ENCODE measurements at regions not wholly inside any gene's neighbourhood (a gene's known extent, or its start where the extent isn't known, plus 50 kb on each side); places are given as distances from the start of the nearest gene placed in this dataset.

- no peak for DNase-seq
- 100% methylated on average over 2 of the region's 3 CpGs for WGBS (ENCODE audit: insufficient coverage)
These were observed 128.6 kb upstream of the KCTD7 start for GRCh38 chr7:66500087-66500486.

GRCh38 chr7:66502230-66503035 lies 126.2 kb upstream of the KCTD7 start:
- peak in 1 of 3 donors; percentile 23 for DNase-seq
- CTCF ChIA-PET, result no interaction called here
- no peaks in the 10 kb centered on the region for H3K36me3 ChIP-seq (ENCODE audit: control insufficient read depth in 4 of 4, insufficient read depth in 4 of 4, low read length in 3 of 4)
- H3K4me3 ChIP-seq (ENCODE audit: control insufficient read depth in 1 of 7, extremely low read depth in 1 of 7, insufficient read depth in 4 of 7, low read depth in 2 of 7, low read length in 6 of 7), result no peak overlapping the region
- POLR2A ChIA-PET, result no interaction called here
- H3K4me1 ChIP-seq (ENCODE audit: control extremely low read depth in 1 of 4, control insufficient read depth in 4 of 4, insufficient read depth in 4 of 4, low read length in 3 of 4), result peaks cover 0 to 10% (median 8%) of the 10 kb centered on the region in 4 experiments
- peaks cover under 1 to 23% (median 7%) of the 10 kb centered on the region in 5 experiments for H3K27me3 ChIP-seq (replicated peaks in 2 of 5; ENCODE audit: control insufficient read depth in 4 of 5, insufficient read depth in 5 of 5, low read length in 4 of 5)
- WGBS (ENCODE audit: insufficient coverage), result 95% methylated on average over 10 of the region's 12 CpGs
- no peak overlapping the region for H3K27ac ChIP-seq (ENCODE audit: insufficient read depth in 1 of 2, low read depth in 1 of 2, low read length in 2 of 2, poor library complexity in 1 of 2, severe bottlenecking in 2 of 2)
- peaks cover 0 to 10% (median 0%) of the 10 kb centered on the region in 5 experiments for H3K9me3 ChIP-seq (ENCODE audit: control extremely low read depth in 1 of 5, control insufficient read depth in 4 of 5, insufficient read depth in 2 of 5, low read depth in 1 of 5, low read length in 4 of 5)

More at GRCh38 chr7:66500087-66500486, 128.6 kb upstream of the KCTD7 start:
- POLR2A ChIA-PET, result no interaction called here
- no peaks in the 10 kb centered on the region for H3K36me3 ChIP-seq (ENCODE audit: control insufficient read depth in 4 of 4, insufficient read depth in 4 of 4, low read length in 3 of 4)
- H3K4me1 ChIP-seq (ENCODE audit: control extremely low read depth in 1 of 4, control insufficient read depth in 4 of 4, insufficient read depth in 4 of 4, low read length in 3 of 4), result no peaks in the 10 kb centered on the region
- peaks cover 0 to 2% (median 0%) of the 10 kb centered on the region in 5 experiments for H3K9me3 ChIP-seq (ENCODE audit: control extremely low read depth in 1 of 5, control insufficient read depth in 4 of 5, insufficient read depth in 2 of 5, low read depth in 1 of 5, low read length in 4 of 5)
- peaks cover 0 to 2% (median 0%) of the 10 kb centered on the region in 5 experiments for H3K27me3 ChIP-seq (replicated peaks in 2 of 5; ENCODE audit: control insufficient read depth in 4 of 5, insufficient read depth in 5 of 5, low read length in 4 of 5)
- no peak overlapping the region for H3K4me3 ChIP-seq (ENCODE audit: control insufficient read depth in 1 of 7, extremely low read depth in 1 of 7, insufficient read depth in 4 of 7, low read depth in 2 of 7, low read length in 6 of 7)
- no peak overlapping the region for H3K27ac ChIP-seq (ENCODE audit: insufficient read depth in 1 of 2, low read depth in 1 of 2, low read length in 2 of 2, poor library complexity in 1 of 2, severe bottlenecking in 2 of 2)
- CTCF ChIA-PET, result no interaction called here

GRCh38 chr7:66503036-66503370 lies 125.7 kb upstream of the KCTD7 start:
- 97% methylated on average over 12 of the region's 13 CpGs for WGBS (ENCODE audit: insufficient coverage)
- CTCF ChIA-PET, result no interaction called here
- peaks cover 0 to 10% (median 8%) of the 10 kb centered on the region in 4 experiments for H3K4me1 ChIP-seq (ENCODE audit: control extremely low read depth in 1 of 4, control insufficient read depth in 4 of 4, insufficient read depth in 4 of 4, low read length in 3 of 4)
- no peak overlapping the region for H3K4me3 ChIP-seq (ENCODE audit: control insufficient read depth in 1 of 7, extremely low read depth in 1 of 7, insufficient read depth in 4 of 7, low read depth in 2 of 7, low read length in 6 of 7)
- peaks cover 0 to 10% (median 0%) of the 10 kb centered on the region in 5 experiments for H3K9me3 ChIP-seq (ENCODE audit: control extremely low read depth in 1 of 5, control insufficient read depth in 4 of 5, insufficient read depth in 2 of 5, low read depth in 1 of 5, low read length in 4 of 5)
- POLR2A ChIA-PET, result no interaction called here
- H3K27me3 ChIP-seq (replicated peaks in 2 of 5; ENCODE audit: control insufficient read depth in 4 of 5, insufficient read depth in 5 of 5, low read length in 4 of 5), result peaks cover 2 to 28% (median 9%) of the 10 kb centered on the region in 5 experiments
- no peak overlapping the region for H3K27ac ChIP-seq (ENCODE audit: insufficient read depth in 1 of 2, low read depth in 1 of 2, low read length in 2 of 2, poor library complexity in 1 of 2, severe bottlenecking in 2 of 2)
- no peaks in the 10 kb centered on the region for H3K36me3 ChIP-seq (ENCODE audit: control insufficient read depth in 4 of 4, insufficient read depth in 4 of 4, low read length in 3 of 4)
- DNase-seq, result no peak

- Histone ChIP-seq H3K27ac (ENCODE audit: insufficient read depth in 1 of 2, low read depth in 1 of 2, low read length in 2 of 2, poor library complexity in 1 of 2, severe bottlenecking in 2 of 2) (no peak overlapping the region), H3K4me1 (ENCODE audit: control extremely low read depth in 1 of 4, control insufficient read depth in 4 of 4, insufficient read depth in 4 of 4, low read length in 3 of 4) (peaks cover 0 to 10% (median 8%) of the 10 kb centered on the region in 4 experiments), H3K27me3 (replicated peaks in 2 of 5; ENCODE audit: control insufficient read depth in 4 of 5, insufficient read depth in 5 of 5, low read length in 4 of 5) (peaks cover 2 to 34% (median 9%) of the 10 kb centered on the region in 5 experiments), H3K4me3 (ENCODE audit: control insufficient read depth in 1 of 7, extremely low read depth in 1 of 7, insufficient read depth in 4 of 7, low read depth in 2 of 7, low read length in 6 of 7) (no peak overlapping the region), H3K36me3 (ENCODE audit: control insufficient read depth in 4 of 4, insufficient read depth in 4 of 4, low read length in 3 of 4) (no peaks in the 10 kb centered on the region), H3K9me3 (ENCODE audit: control extremely low read depth in 1 of 5, control insufficient read depth in 4 of 5, insufficient read depth in 2 of 5, low read depth in 1 of 5, low read length in 4 of 5) (peaks cover 0 to 10% (median 0%) of the 10 kb centered on the region in 5 experiments)
- 94% methylated on average over 15 of the region's 19 CpGs for WGBS (ENCODE audit: insufficient coverage)
- POLR2A ChIA-PET, result no interaction called here
- no peak for DNase-seq
- CTCF ChIA-PET, result no interaction called here
These were observed 125.1 kb upstream of the KCTD7 start for GRCh38 chr7:66503551-66504031.

- CTCF ChIA-PET, result no interaction called here
- Histone ChIP-seq H3K9me3 (ENCODE audit: control extremely low read depth in 1 of 5, control insufficient read depth in 4 of 5, insufficient read depth in 2 of 5, low read depth in 1 of 5, low read length in 4 of 5) (peaks cover 0 to 10% (median 0%) of the 10 kb centered on the region in 5 experiments), H3K4me3 (ENCODE audit: control insufficient read depth in 1 of 7, extremely low read depth in 1 of 7, insufficient read depth in 4 of 7, low read depth in 2 of 7, low read length in 6 of 7) (no peak overlapping the region), H3K27ac (ENCODE audit: insufficient read depth in 1 of 2, low read depth in 1 of 2, low read length in 2 of 2, poor library complexity in 1 of 2, severe bottlenecking in 2 of 2) (no peak overlapping the region), H3K36me3 (ENCODE audit: control insufficient read depth in 4 of 4, insufficient read depth in 4 of 4, low read length in 3 of 4) (no peaks in the 10 kb centered on the region), H3K4me1 (ENCODE audit: control extremely low read depth in 1 of 4, control insufficient read depth in 4 of 4, insufficient read depth in 4 of 4, low read length in 3 of 4) (peaks cover 0 to 10% (median 8%) of the 10 kb centered on the region in 4 experiments), H3K27me3 (replicated peaks in 2 of 5; ENCODE audit: control insufficient read depth in 4 of 5, insufficient read depth in 5 of 5, low read length in 4 of 5) (peaks cover 2 to 36% (median 9%) of the 10 kb centered on the region in 5 experiments)
- POLR2A ChIA-PET, result no interaction called here
- DNase-seq, result no peak
- WGBS (ENCODE audit: insufficient coverage), result 91% methylated on average over 7 of the region's 10 CpGs
These were observed 124.5 kb upstream of the KCTD7 start for GRCh38 chr7:66504131-66504530.

- H3K27me3 ChIP-seq (replicated peaks in 2 of 5; ENCODE audit: control insufficient read depth in 4 of 5, insufficient read depth in 5 of 5, low read length in 4 of 5), result peaks cover 2 to 38% (median 11%) of the 10 kb centered on the region in 5 experiments
- POLR2A ChIA-PET, result no interaction called here
- peak in 1 of 3 donors; percentile 8 for DNase-seq
- peaks cover 0 to 10% (median 0%) of the 10 kb centered on the region in 5 experiments for H3K9me3 ChIP-seq (ENCODE audit: control extremely low read depth in 1 of 5, control insufficient read depth in 4 of 5, insufficient read depth in 2 of 5, low read depth in 1 of 5, low read length in 4 of 5)
- H3K4me3 ChIP-seq (ENCODE audit: control insufficient read depth in 1 of 7, extremely low read depth in 1 of 7, insufficient read depth in 4 of 7, low read depth in 2 of 7, low read length in 6 of 7), result no peak overlapping the region
- H3K36me3 ChIP-seq (ENCODE audit: control insufficient read depth in 4 of 4, insufficient read depth in 4 of 4, low read length in 3 of 4), result no peaks in the 10 kb centered on the region
- CTCF ChIA-PET, result no interaction called here
- H3K4me1 ChIP-seq (ENCODE audit: control extremely low read depth in 1 of 4, control insufficient read depth in 4 of 4, insufficient read depth in 4 of 4, low read length in 3 of 4), result peaks cover 0 to 10% (median 8%) of the 10 kb centered on the region in 4 experiments
- 96% methylated on average over 29 of the region's 30 CpGs for WGBS (ENCODE audit: insufficient coverage)
- no peak overlapping the region for H3K27ac ChIP-seq (ENCODE audit: insufficient read depth in 1 of 2, low read depth in 1 of 2, low read length in 2 of 2, poor library complexity in 1 of 2, severe bottlenecking in 2 of 2)
These were observed 123.7 kb upstream of the KCTD7 start for GRCh38 chr7:66505009-66505408.
